ENCODE measurements at regions not wholly inside any gene's neighbourhood (a gene's known extent, or its start where the extent isn't known, plus 50 kb on each side); places are given as distances from the start of the nearest gene placed in this dataset.

GRCh38 chr22:27168681-27169080, 511.3 kb downstream of the MIAT start:
- TF ChIP-seq POU6F1 (CRISPR knock-in tag; IDR thresholded peaks at IDR 0.05; ENCODE audit: borderline replicate concordance, low read depth) = no peak
- TF ChIP-seq ZNF70 (CRISPR knock-in tag; IDR thresholded peaks at IDR 0.05) = no peak
- TF ChIP-seq BACH2 (CRISPR knock-in tag; IDR thresholded peaks at IDR 0.05; ENCODE audit: borderline replicate concordance) = no peak
- TF ChIP-seq ZNF565 (CRISPR knock-in tag; conservative IDR thresholded peaks at IDR 0.05; ENCODE audit: low read depth) = no peak
- TF ChIP-seq CREB5 (CRISPR knock-in tag; IDR thresholded peaks at IDR 0.05; ENCODE audit: low read depth) = no peak
- TF ChIP-seq CSRNP3 (CRISPR knock-in tag; IDR thresholded peaks at IDR 0.05) = no peak
- TF ChIP-seq TOX (CRISPR knock-in tag; IDR thresholded peaks at IDR 0.05; ENCODE audit: borderline replicate concordance) = no peak
- no peak for TF ChIP-seq ARNTL (CRISPR knock-in tag; IDR thresholded peaks at IDR 0.05; ENCODE audit: borderline replicate concordance, low read depth)
- TF ChIP-seq RARB (CRISPR knock-in tag; IDR thresholded peaks at IDR 0.05) = no peak
- no peak for TF ChIP-seq PATZ1 (CRISPR knock-in tag; IDR thresholded peaks at IDR 0.05; ENCODE audit: borderline replicate concordance)
- no peak for TF ChIP-seq ZFP3 (CRISPR knock-in tag; IDR thresholded peaks at IDR 0.05)
- TF ChIP-seq GLIS3 (CRISPR knock-in tag; IDR thresholded peaks at IDR 0.05) = no peak
- no peak for TF ChIP-seq SNAI2 (CRISPR knock-in tag; IDR thresholded peaks at IDR 0.05)
